ENCODE measurements at regions not wholly inside any gene's neighbourhood (a gene's known extent, or its start where the extent isn't known, plus 50 kb on each side); places are given as distances from the start of the nearest gene placed in this dataset.

GRCh38 chr2:239835056-239835455, 190.1 kb downstream of the NDUFA10 start:
- H3K36me3 ChIP-seq (ENCODE audit: insufficient read depth, low read length), result no peaks in the 10 kb centered on the region
- no peak overlapping the region for H3K27ac ChIP-seq (ENCODE audit: low read depth, low read length, poor library complexity, severe bottlenecking)
- TF ChIP-seq CTCF (IDR thresholded peaks at IDR 0.05; ENCODE audit: low read length), result no peak
- no peak for TF ChIP-seq EZH2 (IDR thresholded peaks at IDR 0.05; ENCODE audit: borderline replicate concordance, low read length)
- H3K4me3 ChIP-seq (ENCODE audit: low read depth, low read length, poor library complexity, severe bottlenecking), result no peak overlapping the region
- no peak overlapping the region for H2AFZ ChIP-seq (ENCODE audit: low read length)
- no peaks in the 10 kb centered on the region for H3K79me2 ChIP-seq (ENCODE audit: insufficient read depth, low read length)
- no peaks in the 10 kb centered on the region for H4K20me1 ChIP-seq (ENCODE audit: insufficient read depth, low read length)
- no peaks in the 10 kb centered on the region for H3F3A ChIP-seq (ENCODE audit: insufficient read depth, low read length)
- no peaks in the 10 kb centered on the region for H3K27me3 ChIP-seq (ENCODE audit: insufficient read depth, low read length)
- no peaks in the 10 kb centered on the region for H3K4me1 ChIP-seq (ENCODE audit: insufficient read depth, low read length, severe bottlenecking)
- no peak overlapping the region for H3K4me2 ChIP-seq (ENCODE audit: low read length)
- H3K9ac ChIP-seq (ENCODE audit: low read length), result no peak overlapping the region
- H3K9me3 ChIP-seq (ENCODE audit: low read length), result no peaks in the 10 kb centered on the region
- no peaks in the 10 kb centered on the region for H3K9me2 ChIP-seq (ENCODE audit: low read depth, low read length)

GRCh38 chr2:239834143-239834542, 191.0 kb downstream of the NDUFA10 start:
- H3K9me3 ChIP-seq (ENCODE audit: low read length), result no peaks in the 10 kb centered on the region
- H3K4me1 ChIP-seq (ENCODE audit: insufficient read depth, low read length, severe bottlenecking), result no peaks in the 10 kb centered on the region
- H3K9ac ChIP-seq (ENCODE audit: low read length), result no peak overlapping the region
- H3K79me2 ChIP-seq (ENCODE audit: insufficient read depth, low read length), result no peaks in the 10 kb centered on the region
- no peaks in the 10 kb centered on the region for H3K9me2 ChIP-seq (ENCODE audit: low read depth, low read length)
- no peaks in the 10 kb centered on the region for H3K36me3 ChIP-seq (ENCODE audit: insufficient read depth, low read length)
- H2AFZ ChIP-seq (ENCODE audit: low read length), result no peak overlapping the region
- H4K20me1 ChIP-seq (ENCODE audit: insufficient read depth, low read length), result no peaks in the 10 kb centered on the region
- H3K27ac ChIP-seq (ENCODE audit: low read depth, low read length, poor library complexity, severe bottlenecking), result no peak overlapping the region
- no peaks in the 10 kb centered on the region for H3F3A ChIP-seq (ENCODE audit: insufficient read depth, low read length)
- no peak overlapping the region for H3K4me3 ChIP-seq (ENCODE audit: low read depth, low read length, poor library complexity, severe bottlenecking)
- H3K27me3 ChIP-seq (ENCODE audit: insufficient read depth, low read length), result no peaks in the 10 kb centered on the region
- no peak overlapping the region for H3K4me2 ChIP-seq (ENCODE audit: low read length)
- no peak for TF ChIP-seq CTCF (IDR thresholded peaks at IDR 0.05; ENCODE audit: low read length)
- no peak for TF ChIP-seq EZH2 (IDR thresholded peaks at IDR 0.05; ENCODE audit: borderline replicate concordance, low read length)

GRCh38 chr2:239833269-239834109, 191.7 kb downstream of the NDUFA10 start:
- H3K27ac ChIP-seq (ENCODE audit: low read depth, low read length, poor library complexity, severe bottlenecking), result no peak overlapping the region
- no peaks in the 10 kb centered on the region for H4K20me1 ChIP-seq (ENCODE audit: insufficient read depth, low read length)
- H3K4me2 ChIP-seq (ENCODE audit: low read length), result no peak overlapping the region
- H2AFZ ChIP-seq (ENCODE audit: low read length), result no peak overlapping the region
- H3F3A ChIP-seq (ENCODE audit: insufficient read depth, low read length), result no peaks in the 10 kb centered on the region
- no peak overlapping the region for H3K9ac ChIP-seq (ENCODE audit: low read length)
- H3K9me2 ChIP-seq (ENCODE audit: low read depth, low read length), result no peaks in the 10 kb centered on the region
- no peaks in the 10 kb centered on the region for H3K79me2 ChIP-seq (ENCODE audit: insufficient read depth, low read length)
- no peaks in the 10 kb centered on the region for H3K27me3 ChIP-seq (ENCODE audit: insufficient read depth, low read length)
- H3K4me1 ChIP-seq (ENCODE audit: insufficient read depth, low read length, severe bottlenecking), result no peaks in the 10 kb centered on the region
- H3K9me3 ChIP-seq (ENCODE audit: low read length), result no peaks in the 10 kb centered on the region
- H3K4me3 ChIP-seq (ENCODE audit: low read depth, low read length, poor library complexity, severe bottlenecking), result no peak overlapping the region
- H3K36me3 ChIP-seq (ENCODE audit: insufficient read depth, low read length), result no peaks in the 10 kb centered on the region
- TF ChIP-seq EZH2 (IDR thresholded peaks at IDR 0.05; ENCODE audit: borderline replicate concordance, low read length) (no peak), CTCF (IDR thresholded peaks at IDR 0.05; ENCODE audit: low read length) (no peak)

All from OCI-LY1 (cell line).